ENCODE measurements at regions not wholly inside any gene's neighbourhood (a gene's known extent, or its start where the extent isn't known, plus 50 kb on each side); places are given as distances from the start of the nearest gene placed in this dataset.

GRCh38 chr3:95029644-95030043 is 966.8 kb downstream of the NSUN3 start (continued):
- TF ChIP-seq, protein P1, sequence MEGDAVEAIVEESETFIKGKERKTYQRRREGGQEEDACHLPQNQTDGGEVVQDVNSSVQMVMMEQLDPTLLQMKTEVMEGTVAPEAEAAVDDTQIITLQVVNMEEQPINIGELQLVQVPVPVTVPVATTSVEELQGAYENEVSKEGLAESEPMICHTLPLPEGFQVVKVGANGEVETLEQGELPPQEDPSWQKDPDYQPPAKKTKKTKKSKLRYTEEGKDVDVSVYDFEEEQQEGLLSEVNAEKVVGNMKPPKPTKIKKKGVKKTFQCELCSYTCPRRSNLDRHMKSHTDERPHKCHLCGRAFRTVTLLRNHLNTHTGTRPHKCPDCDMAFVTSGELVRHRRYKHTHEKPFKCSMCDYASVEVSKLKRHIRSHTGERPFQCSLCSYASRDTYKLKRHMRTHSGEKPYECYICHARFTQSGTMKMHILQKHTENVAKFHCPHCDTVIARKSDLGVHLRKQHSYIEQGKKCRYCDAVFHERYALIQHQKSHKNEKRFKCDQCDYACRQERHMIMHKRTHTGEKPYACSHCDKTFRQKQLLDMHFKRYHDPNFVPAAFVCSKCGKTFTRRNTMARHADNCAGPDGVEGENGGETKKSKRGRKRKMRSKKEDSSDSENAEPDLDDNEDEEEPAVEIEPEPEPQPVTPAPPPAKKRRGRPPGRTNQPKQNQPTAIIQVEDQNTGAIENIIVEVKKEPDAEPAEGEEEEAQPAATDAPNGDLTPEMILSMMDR (conservative IDR thresholded peaks at IDR 0.05; ENCODE audit: low read depth in 2 of 2): no peak
- TF ChIP-seq, protein P2, sequence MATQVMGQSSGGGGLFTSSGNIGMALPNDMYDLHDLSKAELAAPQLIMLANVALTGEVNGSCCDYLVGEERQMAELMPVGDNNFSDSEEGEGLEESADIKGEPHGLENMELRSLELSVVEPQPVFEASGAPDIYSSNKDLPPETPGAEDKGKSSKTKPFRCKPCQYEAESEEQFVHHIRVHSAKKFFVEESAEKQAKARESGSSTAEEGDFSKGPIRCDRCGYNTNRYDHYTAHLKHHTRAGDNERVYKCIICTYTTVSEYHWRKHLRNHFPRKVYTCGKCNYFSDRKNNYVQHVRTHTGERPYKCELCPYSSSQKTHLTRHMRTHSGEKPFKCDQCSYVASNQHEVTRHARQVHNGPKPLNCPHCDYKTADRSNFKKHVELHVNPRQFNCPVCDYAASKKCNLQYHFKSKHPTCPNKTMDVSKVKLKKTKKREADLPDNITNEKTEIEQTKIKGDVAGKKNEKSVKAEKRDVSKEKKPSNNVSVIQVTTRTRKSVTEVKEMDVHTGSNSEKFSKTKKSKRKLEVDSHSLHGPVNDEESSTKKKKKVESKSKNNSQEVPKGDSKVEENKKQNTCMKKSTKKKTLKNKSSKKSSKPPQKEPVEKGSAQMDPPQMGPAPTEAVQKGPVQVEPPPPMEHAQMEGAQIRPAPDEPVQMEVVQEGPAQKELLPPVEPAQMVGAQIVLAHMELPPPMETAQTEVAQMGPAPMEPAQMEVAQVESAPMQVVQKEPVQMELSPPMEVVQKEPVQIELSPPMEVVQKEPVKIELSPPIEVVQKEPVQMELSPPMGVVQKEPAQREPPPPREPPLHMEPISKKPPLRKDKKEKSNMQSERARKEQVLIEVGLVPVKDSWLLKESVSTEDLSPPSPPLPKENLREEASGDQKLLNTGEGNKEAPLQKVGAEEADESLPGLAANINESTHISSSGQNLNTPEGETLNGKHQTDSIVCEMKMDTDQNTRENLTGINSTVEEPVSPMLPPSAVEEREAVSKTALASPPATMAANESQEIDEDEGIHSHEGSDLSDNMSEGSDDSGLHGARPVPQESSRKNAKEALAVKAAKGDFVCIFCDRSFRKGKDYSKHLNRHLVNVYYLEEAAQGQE (IDR thresholded peaks at IDR 0.05; ENCODE audit: unreplicated experiment): no peak
- no peak for TF ChIP-seq NANOG (IDR thresholded peaks at IDR 0.05; ENCODE audit: borderline replicate concordance)

GRCh38 chr3:95036526-95037021 is 973.7 kb downstream of the NSUN3 start:
- Histone ChIP-seq H3K36me3 (ENCODE audit: insufficient read depth) (no peaks in the 10 kb centered on the region), H3K27me3 (ENCODE audit: insufficient read depth) (no peaks in the 10 kb centered on the region), H4K20me1 (replicated peaks; ENCODE audit: insufficient read depth) (no peaks in the 10 kb centered on the region), H3K4me2 (no peak overlapping the region), H3K9me2 (ENCODE audit: insufficient read depth) (no peaks in the 10 kb centered on the region), H2AFZ (no peak overlapping the region), H3F3A (replicated peaks; ENCODE audit: low read depth) (no peaks in the 10 kb centered on the region), H3K27ac (ENCODE audit: low read depth) (no peak overlapping the region), H3K79me2 (replicated peaks; ENCODE audit: insufficient read depth) (no peaks in the 10 kb centered on the region), H3K4me1 (ENCODE audit: insufficient read depth) (no peaks in the 10 kb centered on the region), H3K4me3 (no peak overlapping the region)
- no peaks in the 10 kb centered on the region for H3K9me3 Mint-ChIP-seq
- peak; percentile 9 for DNase-seq (ENCODE audit: low spot score)
- ATAC-seq: no peak
- TF ChIP-seq, protein P3, sequence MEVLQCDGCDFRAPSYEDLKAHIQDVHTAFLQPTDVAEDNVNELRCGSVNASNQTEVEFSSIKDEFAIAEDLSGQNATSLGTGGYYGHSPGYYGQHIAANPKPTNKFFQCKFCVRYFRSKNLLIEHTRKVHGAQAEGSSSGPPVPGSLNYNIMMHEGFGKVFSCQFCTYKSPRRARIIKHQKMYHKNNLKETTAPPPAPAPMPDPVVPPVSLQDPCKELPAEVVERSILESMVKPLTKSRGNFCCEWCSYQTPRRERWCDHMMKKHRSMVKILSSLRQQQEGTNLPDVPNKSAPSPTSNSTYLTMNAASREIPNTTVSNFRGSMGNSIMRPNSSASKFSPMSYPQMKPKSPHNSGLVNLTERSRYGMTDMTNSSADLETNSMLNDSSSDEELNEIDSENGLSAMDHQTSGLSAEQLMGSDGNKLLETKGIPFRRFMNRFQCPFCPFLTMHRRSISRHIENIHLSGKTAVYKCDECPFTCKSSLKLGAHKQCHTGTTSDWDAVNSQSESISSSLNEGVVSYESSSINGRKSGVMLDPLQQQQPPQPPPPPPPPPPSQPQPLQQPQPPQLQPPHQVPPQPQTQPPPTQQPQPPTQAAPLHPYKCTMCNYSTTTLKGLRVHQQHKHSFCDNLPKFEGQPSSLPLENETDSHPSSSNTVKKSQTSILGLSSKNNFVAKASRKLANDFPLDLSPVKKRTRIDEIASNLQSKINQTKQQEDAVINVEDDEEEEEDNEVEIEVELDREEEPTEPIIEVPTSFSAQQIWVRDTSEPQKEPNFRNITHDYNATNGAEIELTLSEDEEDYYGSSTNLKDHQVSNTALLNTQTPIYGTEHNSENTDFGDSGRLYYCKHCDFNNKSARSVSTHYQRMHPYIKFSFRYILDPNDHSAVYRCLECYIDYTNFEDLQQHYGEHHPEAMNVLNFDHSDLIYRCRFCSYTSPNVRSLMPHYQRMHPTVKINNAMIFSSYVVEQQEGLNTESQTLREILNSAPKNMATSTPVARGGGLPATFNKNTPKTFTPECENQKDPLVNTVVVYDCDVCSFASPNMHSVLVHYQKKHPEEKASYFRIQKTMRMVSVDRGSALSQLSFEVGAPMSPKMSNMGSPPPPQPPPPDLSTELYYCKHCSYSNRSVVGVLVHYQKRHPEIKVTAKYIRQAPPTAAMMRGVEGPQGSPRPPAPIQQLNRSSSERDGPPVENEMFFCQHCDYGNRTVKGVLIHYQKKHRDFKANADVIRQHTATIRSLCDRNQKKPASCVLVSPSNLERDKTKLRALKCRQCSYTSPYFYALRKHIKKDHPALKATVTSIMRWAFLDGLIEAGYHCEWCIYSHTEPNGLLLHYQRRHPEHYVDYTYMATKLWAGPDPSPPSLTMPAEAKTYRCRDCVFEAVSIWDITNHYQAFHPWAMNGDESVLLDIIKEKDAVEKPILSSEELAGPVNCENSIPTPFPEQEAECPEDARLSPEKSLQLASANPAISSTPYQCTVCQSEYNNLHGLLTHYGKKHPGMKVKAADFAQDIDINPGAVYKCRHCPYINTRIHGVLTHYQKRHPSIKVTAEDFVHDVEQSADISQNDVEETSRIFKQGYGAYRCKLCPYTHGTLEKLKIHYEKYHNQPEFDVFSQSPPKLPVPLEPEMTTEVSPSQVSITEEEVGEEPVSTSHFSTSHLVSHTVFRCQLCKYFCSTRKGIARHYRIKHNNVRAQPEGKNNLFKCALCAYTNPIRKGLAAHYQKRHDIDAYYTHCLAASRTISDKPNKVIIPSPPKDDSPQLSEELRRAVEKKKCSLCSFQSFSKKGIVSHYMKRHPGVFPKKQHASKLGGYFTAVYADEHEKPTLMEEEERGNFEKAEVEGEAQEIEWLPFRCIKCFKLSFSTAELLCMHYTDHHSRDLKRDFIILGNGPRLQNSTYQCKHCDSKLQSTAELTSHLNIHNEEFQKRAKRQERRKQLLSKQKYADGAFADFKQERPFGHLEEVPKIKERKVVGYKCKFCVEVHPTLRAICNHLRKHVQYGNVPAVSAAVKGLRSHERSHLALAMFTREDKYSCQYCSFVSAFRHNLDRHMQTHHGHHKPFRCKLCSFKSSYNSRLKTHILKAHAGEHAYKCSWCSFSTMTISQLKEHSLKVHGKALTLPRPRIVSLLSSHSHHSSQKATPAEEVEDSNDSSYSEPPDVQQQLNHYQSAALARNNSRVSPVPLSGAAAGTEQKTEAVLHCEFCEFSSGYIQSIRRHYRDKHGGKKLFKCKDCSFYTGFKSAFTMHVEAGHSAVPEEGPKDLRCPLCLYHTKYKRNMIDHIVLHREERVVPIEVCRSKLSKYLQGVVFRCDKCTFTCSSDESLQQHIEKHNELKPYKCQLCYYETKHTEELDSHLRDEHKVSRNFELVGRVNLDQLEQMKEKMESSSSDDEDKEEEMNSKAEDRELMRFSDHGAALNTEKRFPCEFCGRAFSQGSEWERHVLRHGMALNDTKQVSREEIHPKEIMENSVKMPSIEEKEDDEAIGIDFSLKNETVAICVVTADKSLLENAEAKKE (CRISPR knock-in tag; IDR thresholded peaks at IDR 0.05): peak; percentile 26; the same call in 1 of the 2 replicates
- TF ChIP-seq NANOG (IDR thresholded peaks at IDR 0.05; ENCODE audit: borderline replicate concordance): no peak
- H3K27me3 Mint-ChIP-seq (ENCODE audit: insufficient read depth, low read depth, poor library complexity): peaks cover 2% of the 10 kb centered on the region
- H3K4me1 Mint-ChIP-seq: peaks cover 9% of the 10 kb centered on the region; the same call in 2 of the 3 replicates
- no peak overlapping the region for H3K4me3 Mint-ChIP-seq
- no peaks in the 10 kb centered on the region for H3K36me3 Mint-ChIP-seq (ENCODE audit: low read depth)
- H3K27ac Mint-ChIP-seq: no peak overlapping the region

All from GM23338 (cell line).